Mucosa of descending colon (tissue), 3 donors: ENCODE measurements at regions not wholly inside any gene's neighbourhood (a gene's known extent, or its start where the extent isn't known, plus 50 kb on each side); places are given as distances from the start of the nearest gene placed in this dataset.

Experiments used
- ATAC-seq: fragments of 200-7000 bp; cut with Tn5 transposase; one replicate; pipeline ENCODE4 v1.9.1; 2020; ENCODE audit warnings: mild to moderate bottlenecking, moderate library complexity
- DNase-seq, 3 donors: peaks; one replicate each; pipeline ENCODE4 v3.0.0-alpha.2; 2020
- H3K36me3 ChIP-seq: fragments of 200-600 bp; one replicate; pipeline ENCODE4 v1.8.0; 2021; ENCODE audit warnings: low read depth, mild to moderate bottlenecking
- H3K4me1 ChIP-seq: fragments of 200-600 bp; one replicate; pipeline ENCODE4 v1.8.0; 2021; ENCODE audit warnings: low read depth, mild to moderate bottlenecking
- H3K4me3 ChIP-seq: fragments of 200-600 bp; one replicate; pipeline ENCODE4 v1.8.0; 2021; ENCODE audit warnings: mild to moderate bottlenecking
- H3K9me3 ChIP-seq: fragments of 200-600 bp; one replicate; pipeline ENCODE4 v1.8.0; 2021; ENCODE audit warnings: mild to moderate bottlenecking
- CTCF ChIP-seq: fragments of 200-600 bp; IDR thresholded peaks from one replicate; pipeline ENCODE4 v1.8.0; 2022; ENCODE audit warnings: antibody characterized with exemption, mild to moderate bottlenecking
- intact Hi-C, 2 donors: fragments of 100-400 bp; cut with DNase I in 1 of 2; cut with micrococcal nuclease in 1 of 2; formaldehyde crosslinking; loops; one replicate each; pipeline versions ENCODE4 v1.11.0 to v1.11.1; 2022; cut with DNase I, micrococcal nuclease
- donor health status: DM: no; HTN: no; CAD: no; lungs with moderate emphysema.
- donor health status: DM: no; HTN: no; CAD: no.
- donor health status: DM: no; HTN: yes; CAD: no.

- no peak for ATAC-seq
- Histone ChIP-seq H3K4me1 (no peaks in the 10 kb centered on the region), H3K36me3 (no peaks in the 10 kb centered on the region), H3K4me3 (no peak overlapping the region), H3K9me3 (no peaks in the 10 kb centered on the region)
- no peak for DNase-seq
- intact Hi-C loops = no loop called here
- no peak for TF ChIP-seq CTCF
Measured at GRCh38 chr11:128271401-128271800, 316.0 kb downstream of the ETS1 start.

DNA sequence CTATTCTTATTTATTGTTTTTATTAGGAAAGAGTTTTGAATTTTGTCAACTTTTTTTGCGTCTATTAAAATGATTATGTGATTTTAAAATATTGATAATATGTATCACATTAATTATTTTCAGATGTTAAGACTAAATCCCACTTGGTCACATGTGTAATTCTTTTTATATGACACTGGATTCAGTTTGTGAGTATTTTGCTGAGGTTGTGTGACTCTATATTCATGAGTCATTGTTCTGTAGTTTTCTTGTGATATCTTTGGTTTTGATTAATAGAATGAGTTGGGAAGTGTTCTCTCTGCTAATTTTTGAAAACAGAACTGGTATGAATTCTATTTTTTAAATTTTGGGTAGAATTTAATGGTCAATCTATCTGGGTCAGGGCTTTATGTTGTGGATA is 317.9 kb downstream of the ETS1 start:
- no peaks in the 10 kb centered on the region for H3K4me1 ChIP-seq
- H3K36me3 ChIP-seq = no peaks in the 10 kb centered on the region
- ATAC-seq (no peak), DNase-seq (no peak)
- no peak overlapping the region for H3K4me3 ChIP-seq
- TF ChIP-seq CTCF = no peak
- no peaks in the 10 kb centered on the region for H3K9me3 ChIP-seq
- intact Hi-C loops = no loop called here

DNA sequence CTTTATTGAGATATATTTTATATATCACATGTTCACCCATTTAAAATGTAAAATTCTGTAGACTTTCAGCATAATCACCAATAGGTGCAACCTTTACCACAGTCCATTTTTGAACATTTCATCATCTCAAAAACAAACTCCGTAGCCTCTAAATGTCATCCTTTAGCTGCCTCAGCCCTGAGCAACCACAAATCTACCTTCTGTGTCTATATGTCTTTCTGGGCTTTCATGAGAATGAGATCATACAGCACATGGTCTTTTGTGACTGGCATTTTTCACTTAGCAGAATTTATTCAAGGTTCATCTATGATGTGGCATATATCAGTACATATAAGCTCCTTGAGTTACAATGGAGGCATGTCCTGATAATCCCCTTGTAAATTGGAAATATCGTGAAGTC is 320.5 kb downstream of the ETS1 start:
- Histone ChIP-seq H3K36me3 (no peaks in the 10 kb centered on the region), H3K4me3 (no peak overlapping the region), H3K9me3 (no peaks in the 10 kb centered on the region), H3K4me1 (no peaks in the 10 kb centered on the region)
- DNase-seq (no peak), ATAC-seq (no peak)
- no peak for TF ChIP-seq CTCF
- intact Hi-C loops = no loop called here

DNA sequence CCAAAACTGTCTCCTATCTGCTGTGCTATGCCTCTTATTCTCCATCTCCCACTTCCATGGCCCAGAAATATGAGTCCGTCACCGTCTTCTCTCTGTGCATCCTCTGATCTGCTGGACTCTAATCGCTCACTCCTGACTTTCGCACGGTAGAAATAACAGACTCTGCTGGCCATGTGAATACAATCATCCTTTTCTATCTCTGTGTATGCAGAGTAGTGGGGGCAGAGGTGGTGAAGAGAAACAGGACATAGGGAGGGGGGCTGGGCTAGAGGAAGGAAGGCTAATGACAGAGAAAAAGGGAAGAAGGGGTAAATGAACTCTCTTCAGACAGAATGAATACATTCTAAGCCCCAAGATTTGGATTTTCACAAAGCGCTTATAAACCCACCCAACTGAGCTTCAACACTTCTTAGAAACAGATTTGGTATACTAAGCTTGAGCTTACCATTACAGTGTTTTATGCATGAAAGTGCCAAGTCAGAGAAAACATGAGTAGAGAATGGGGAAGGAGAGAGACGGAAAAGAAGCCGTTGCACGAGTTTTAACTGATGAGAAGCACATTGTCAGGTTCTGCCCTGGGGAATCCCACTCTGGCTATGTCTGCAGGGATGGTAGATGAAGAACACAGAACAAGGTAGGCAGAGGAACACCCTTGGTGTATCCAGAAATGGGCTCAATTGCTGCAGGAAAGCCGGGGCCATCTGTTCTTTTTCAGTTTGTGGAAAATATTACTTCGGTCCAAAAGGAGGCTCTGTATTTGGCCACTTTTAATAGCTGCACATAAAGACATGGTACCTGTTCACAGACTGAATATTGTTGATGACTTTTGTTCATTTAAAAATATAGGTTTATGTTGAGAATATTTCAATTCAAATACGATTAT is 324.7 kb downstream of the ETS1 start:
- Histone ChIP-seq H3K4me3 (no peak overlapping the region), H3K4me1 (no peaks in the 10 kb centered on the region), H3K9me3 (no peaks in the 10 kb centered on the region), H3K36me3 (no peaks in the 10 kb centered on the region)
- DNase-seq (no peak), ATAC-seq (no peak)
- intact Hi-C loops = no loop called here
- TF ChIP-seq CTCF = no peak

GRCh38 chr11:128261011-128261421 is 326.3 kb downstream of the ETS1 start:
- Histone ChIP-seq H3K4me3 (no peak overlapping the region), H3K36me3 (no peaks in the 10 kb centered on the region), H3K9me3 (no peaks in the 10 kb centered on the region), H3K4me1 (no peaks in the 10 kb centered on the region)
- DNase-seq = no peak
- intact Hi-C loops = no loop called here
- no peak for ATAC-seq
- no peak for TF ChIP-seq CTCF

GRCh38 chr11:128260398-128260797 is 327.0 kb downstream of the ETS1 start:
- no peak for DNase-seq
- H3K36me3 ChIP-seq = no peaks in the 10 kb centered on the region
- no peaks in the 10 kb centered on the region for H3K4me1 ChIP-seq
- H3K9me3 ChIP-seq = no peaks in the 10 kb centered on the region
- no peak for ATAC-seq
- no peak for TF ChIP-seq CTCF
- no peak overlapping the region for H3K4me3 ChIP-seq
- intact Hi-C loops = no loop called here
